Endothelial cell of umbilical vein (primary cell): ENCODE measurements at regions not wholly inside any gene's neighbourhood (a gene's known extent, or its start where the extent isn't known, plus 50 kb on each side); places are given as distances from the start of the nearest gene placed in this dataset.

Experiments used
- EZH2 ChIP-seq: IDR thresholded peaks from 2 replicates; pipeline ENCODE4 v1.6.1; 2012; ENCODE audit warnings: borderline replicate concordance, low read depth, mild to moderate bottlenecking, moderate library complexity, low read length, inconsistent platforms; ENCODE audit not compliant: severe bottlenecking
- GATA2 ChIP-seq: IDR thresholded peaks from 2 replicates; pipeline ENCODE4 v1.7.0; 2011; ENCODE audit warnings: low read depth, mild to moderate bottlenecking, moderate library complexity, mixed read lengths, low read length; ENCODE audit not compliant: insufficient read length, insufficient read depth
- JUN ChIP-seq: IDR thresholded peaks from 2 replicates; pipeline ENCODE4 v1.6.1; 2011; ENCODE audit warnings: borderline replicate concordance, low read depth; ENCODE audit not compliant: insufficient read length, insufficient read depth
- MYC ChIP-seq: IDR thresholded peaks from one replicate; pipeline ENCODE4 v1.6.1; 2011; ENCODE audit warnings: mild to moderate bottlenecking, low read depth, low read length
- POLR2A ChIP-seq: IDR thresholded peaks from 2 replicates; pipeline ENCODE4 v1.6.1; 2012; ENCODE audit warnings: low read depth, mild to moderate bottlenecking, control low read depth, low read length
- POLR2AphosphoS5 ChIP-seq: IDR thresholded peaks from 2 replicates; pipeline ENCODE4 v1.6.1; 2012; ENCODE audit warnings: low read depth, mild to moderate bottlenecking, control low read depth, low read length, moderate library complexity; ENCODE audit not compliant: insufficient read depth
- TF ChIP-seq, protein P1 (sequence below), 2 donors: IDR thresholded peaks; 1 replicate in 1 of 2; 2 replicates in 1 of 2; pipeline ENCODE4 v1.5.1; 2011; ENCODE audit warnings: low read length in 2 of 2, mild to moderate bottlenecking in 2 of 2, moderate library complexity in 2 of 2, control low read depth in 1 of 2, inconsistent platforms in 1 of 2, low read depth in 1 of 2; ENCODE audit not compliant: insufficient read depth in 1 of 2; ENCODE audit errors: extremely low read depth in 1 of 2
- TF ChIP-seq, protein P2 (sequence below): IDR thresholded peaks from 2 replicates; pipeline ENCODE4 v1.6.1; 2011; ENCODE audit not compliant: insufficient read depth, insufficient read length

DNA sequence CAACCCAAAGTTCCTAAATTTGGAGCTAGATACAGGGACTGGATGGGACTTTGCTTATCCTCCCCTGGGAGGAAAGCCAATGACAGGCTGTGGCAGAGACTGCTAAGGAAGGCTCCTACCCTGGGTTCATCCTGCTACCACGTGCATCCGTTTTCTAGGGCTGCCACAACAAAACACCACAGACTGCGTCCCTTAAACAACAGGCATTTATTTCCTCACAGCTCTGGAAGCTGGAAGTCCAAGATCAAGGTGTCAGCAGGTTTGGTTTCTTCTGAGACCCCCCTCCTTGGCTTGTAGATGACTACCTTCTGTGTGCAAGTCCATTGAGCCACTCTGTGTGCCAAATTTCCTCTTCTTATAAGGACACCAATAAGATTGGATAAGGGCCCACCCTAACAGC lies 263.9 kb downstream of the FAM43A start:
- no peak for TF ChIP-seq POLR2A
- TF ChIP-seq, protein P1, sequence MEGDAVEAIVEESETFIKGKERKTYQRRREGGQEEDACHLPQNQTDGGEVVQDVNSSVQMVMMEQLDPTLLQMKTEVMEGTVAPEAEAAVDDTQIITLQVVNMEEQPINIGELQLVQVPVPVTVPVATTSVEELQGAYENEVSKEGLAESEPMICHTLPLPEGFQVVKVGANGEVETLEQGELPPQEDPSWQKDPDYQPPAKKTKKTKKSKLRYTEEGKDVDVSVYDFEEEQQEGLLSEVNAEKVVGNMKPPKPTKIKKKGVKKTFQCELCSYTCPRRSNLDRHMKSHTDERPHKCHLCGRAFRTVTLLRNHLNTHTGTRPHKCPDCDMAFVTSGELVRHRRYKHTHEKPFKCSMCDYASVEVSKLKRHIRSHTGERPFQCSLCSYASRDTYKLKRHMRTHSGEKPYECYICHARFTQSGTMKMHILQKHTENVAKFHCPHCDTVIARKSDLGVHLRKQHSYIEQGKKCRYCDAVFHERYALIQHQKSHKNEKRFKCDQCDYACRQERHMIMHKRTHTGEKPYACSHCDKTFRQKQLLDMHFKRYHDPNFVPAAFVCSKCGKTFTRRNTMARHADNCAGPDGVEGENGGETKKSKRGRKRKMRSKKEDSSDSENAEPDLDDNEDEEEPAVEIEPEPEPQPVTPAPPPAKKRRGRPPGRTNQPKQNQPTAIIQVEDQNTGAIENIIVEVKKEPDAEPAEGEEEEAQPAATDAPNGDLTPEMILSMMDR (IDR thresholded peaks at IDR 0.05; ENCODE audit: extremely low read depth in 1 of 2, insufficient read depth in 1 of 2, low read depth in 1 of 2, low read length in 2 of 2): no peak
- TF ChIP-seq, protein P2, sequence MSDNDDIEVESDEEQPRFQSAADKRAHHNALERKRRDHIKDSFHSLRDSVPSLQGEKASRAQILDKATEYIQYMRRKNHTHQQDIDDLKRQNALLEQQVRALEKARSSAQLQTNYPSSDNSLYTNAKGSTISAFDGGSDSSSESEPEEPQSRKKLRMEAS: no peak
- TF ChIP-seq POLR2AphosphoS5: no peak
- no peak for TF ChIP-seq EZH2
- TF ChIP-seq MYC: no peak
- no peak for TF ChIP-seq JUN
- TF ChIP-seq GATA2: no peak
